Effector memory CD4-positive, alpha-beta T cell (primary cell): ENCODE measurements at regions not wholly inside any gene's neighbourhood (a gene's known extent, or its start where the extent isn't known, plus 50 kb on each side); places are given as distances from the start of the nearest gene placed in this dataset.
A peak's percentile ranks its signal among the peaks of the same experiment; 100 is the strongest.

Source experiments
- DNase-seq, 3 donors: peaks; one replicate each; pipeline ENCODE4 v3.0.0-alpha.2; 2020
- H3K27ac ChIP-seq: 2 replicates; pipeline ENCODE4 v1.7.0; 2013; ENCODE audit warnings: mild to moderate bottlenecking, low read length, moderate library complexity; ENCODE audit not compliant: insufficient read depth, poor library complexity, severe bottlenecking
- H3K27me3 ChIP-seq: replicated peaks from 2 replicates; pipeline ENCODE4 v1.7.0; 2013; ENCODE audit warnings: mild to moderate bottlenecking, low read length; ENCODE audit not compliant: insufficient read depth, control insufficient read depth, poor library complexity, severe bottlenecking
- H3K36me3 ChIP-seq: 2 replicates; pipeline ENCODE4 v1.7.0; 2013; ENCODE audit warnings: mild to moderate bottlenecking, low read length, moderate library complexity; ENCODE audit not compliant: control insufficient read depth, insufficient read depth
- H3K4me1 ChIP-seq: 2 replicates; pipeline ENCODE4 v1.7.0; 2013; ENCODE audit warnings: low read length, mild to moderate bottlenecking; ENCODE audit not compliant: control insufficient read depth, insufficient read depth, poor library complexity, severe bottlenecking
- H3K4me3 ChIP-seq: 2 replicates; pipeline ENCODE4 v1.7.0; 2013; ENCODE audit warnings: low read length, low read depth, mild to moderate bottlenecking; ENCODE audit not compliant: insufficient read depth, poor library complexity, severe bottlenecking
- H3K9me3 ChIP-seq: 2 replicates; pipeline ENCODE4 v1.7.0; 2013; ENCODE audit warnings: mild to moderate bottlenecking, low read length, moderate library complexity; ENCODE audit not compliant: control insufficient read depth

DNA sequence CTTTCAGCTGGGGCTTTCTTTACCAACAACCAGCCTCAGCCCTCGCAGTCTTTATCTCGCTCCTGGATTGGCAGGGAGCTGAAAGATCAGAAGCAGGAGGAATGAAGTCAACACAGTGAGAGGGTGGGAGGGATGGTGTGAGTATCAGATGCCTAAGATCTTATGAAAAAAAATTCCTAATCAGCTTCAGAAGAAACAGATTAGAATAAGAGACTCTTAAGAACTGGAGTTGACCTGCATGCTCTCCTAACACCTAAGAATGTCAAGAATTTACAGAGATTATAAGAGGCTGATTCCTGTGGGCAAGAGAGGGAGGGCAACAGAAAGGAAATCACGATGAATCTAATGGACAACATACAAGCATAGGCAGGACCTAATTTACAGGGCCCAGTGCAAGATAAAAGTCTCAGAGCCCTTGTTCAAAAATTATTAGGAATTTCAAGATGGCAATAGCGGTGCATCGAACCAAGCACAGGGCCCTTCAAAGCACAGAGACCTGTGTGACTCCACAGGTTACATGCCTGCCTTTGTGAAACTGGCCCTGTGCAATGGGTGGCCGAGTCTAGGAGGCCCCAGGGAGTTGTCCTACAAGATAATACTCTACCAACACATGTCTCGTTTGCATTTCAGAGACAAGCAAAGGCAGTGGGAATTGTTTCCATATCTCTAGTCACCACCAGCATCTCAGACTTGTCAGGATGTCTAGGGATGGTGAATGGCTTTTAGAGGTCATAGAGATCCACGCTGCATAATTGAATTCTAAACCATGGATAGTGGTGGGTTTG, 65.3 kb upstream of the PPP2R5A start:
- Histone ChIP-seq H3K9me3 (no peaks in the 10 kb centered on the region), H3K4me1 (no peaks in the 10 kb centered on the region), H3K36me3 (no peaks in the 10 kb centered on the region), H3K27me3 (no peaks in the 10 kb centered on the region), H3K4me3 (no peak overlapping the region), H3K27ac (no peak overlapping the region)
- no peak for DNase-seq

DNA sequence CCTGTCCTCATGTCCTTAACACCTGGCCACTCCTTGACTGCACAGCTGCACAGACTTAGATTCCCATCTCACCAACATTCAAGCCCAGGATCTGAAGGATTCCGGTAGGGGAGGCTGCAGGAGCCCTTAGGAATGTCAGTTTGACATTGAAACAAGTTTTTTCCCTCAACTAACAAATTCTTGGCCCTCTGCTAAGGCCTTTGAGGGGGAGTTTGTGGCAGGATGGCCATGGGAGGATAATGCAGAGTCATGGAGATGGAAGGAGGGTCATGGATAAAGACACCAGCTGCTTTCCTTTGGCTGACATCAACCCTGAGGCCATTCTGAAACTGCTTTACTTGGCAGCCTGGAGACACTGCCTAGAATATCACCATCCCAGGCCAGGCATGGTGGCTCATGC, 63.4 kb upstream of the PPP2R5A start:
- Histone ChIP-seq H3K9me3 (no peaks in the 10 kb centered on the region), H3K27me3 (no peaks in the 10 kb centered on the region), H3K27ac (no peak overlapping the region), H3K36me3 (no peaks in the 10 kb centered on the region), H3K4me3 (no peak overlapping the region), H3K4me1 (peaks cover 6% of the 10 kb centered on the region)
- no peak for DNase-seq

DNA sequence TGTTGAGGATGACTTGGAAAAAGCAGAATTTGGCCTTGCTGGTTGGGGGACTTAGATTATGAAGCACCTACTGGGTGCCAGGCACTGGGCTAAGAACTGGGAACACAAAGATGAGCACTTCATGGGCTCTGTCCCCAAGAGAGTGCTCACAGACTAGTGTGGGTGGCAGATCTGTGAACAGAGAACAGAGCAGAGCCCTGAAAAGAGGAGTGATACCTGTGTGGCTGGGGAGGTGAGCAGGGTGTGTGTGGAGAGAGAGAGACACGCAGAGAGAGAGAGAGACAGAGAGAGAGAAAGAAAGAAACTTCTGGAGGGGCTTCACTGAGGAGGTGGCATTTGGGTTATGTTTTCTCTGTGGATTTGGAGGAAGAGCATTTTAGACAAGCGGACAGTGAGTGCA, 61.1 kb upstream of the PPP2R5A start:
- Histone ChIP-seq H3K27ac (no peak overlapping the region), H3K9me3 (no peaks in the 10 kb centered on the region), H3K4me3 (no peak overlapping the region), H3K36me3 (no peaks in the 10 kb centered on the region), H3K27me3 (no peaks in the 10 kb centered on the region), H3K4me1 (peaks cover 6% of the 10 kb centered on the region)
- no peak for DNase-seq

DNA sequence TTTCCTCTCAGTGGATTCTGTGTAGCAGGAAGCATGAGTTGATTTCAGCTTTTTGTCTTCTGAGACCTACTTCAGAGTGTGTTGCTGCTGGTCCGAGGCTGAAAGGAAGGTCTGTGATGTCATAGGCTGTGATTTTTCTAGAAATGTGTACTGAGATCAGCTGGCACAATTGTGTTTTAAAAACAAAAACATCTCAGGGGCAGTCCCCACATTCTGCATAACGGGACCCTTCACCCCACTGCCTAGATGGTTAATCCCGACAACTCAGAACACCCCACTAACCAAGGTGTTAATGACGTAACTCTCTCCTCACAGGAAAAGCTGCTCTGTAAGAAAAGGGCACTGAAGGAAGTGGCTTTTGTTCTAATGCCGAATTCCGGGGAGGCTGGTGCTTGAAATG, 59.8 kb upstream of the PPP2R5A start:
- Histone ChIP-seq H3K36me3 (no peaks in the 10 kb centered on the region), H3K9me3 (no peaks in the 10 kb centered on the region), H3K4me1 (peaks cover 6% of the 10 kb centered on the region), H3K27me3 (no peaks in the 10 kb centered on the region), H3K4me3 (no peak overlapping the region), H3K27ac (no peak overlapping the region)
- DNase-seq: peak in 2 of 3 donors; percentile 1 to 6

DNA sequence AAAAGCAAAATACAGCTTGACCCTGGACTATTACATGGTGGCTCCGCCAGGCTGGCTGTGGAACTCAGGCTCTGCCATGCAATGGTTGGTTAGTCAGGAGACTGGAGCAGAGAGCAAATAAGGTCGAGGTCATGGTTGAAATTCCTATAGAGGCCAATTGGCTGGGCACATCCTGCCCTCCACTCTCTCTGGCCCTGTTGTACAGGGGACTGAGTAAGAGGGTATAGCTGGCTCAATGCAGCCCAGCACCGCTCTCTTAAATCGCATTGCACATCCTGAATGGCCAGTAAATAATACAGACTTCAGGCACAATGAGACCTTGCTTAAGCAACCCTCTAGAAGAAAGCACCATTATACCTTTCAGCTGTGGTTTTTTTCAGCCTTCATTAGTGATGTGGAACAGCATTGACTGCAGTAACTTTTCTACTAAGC, 59.3 kb upstream of the PPP2R5A start:
- Histone ChIP-seq H3K36me3 (no peaks in the 10 kb centered on the region), H3K27ac (no peak overlapping the region), H3K9me3 (no peaks in the 10 kb centered on the region), H3K4me1 (peaks cover 6% of the 10 kb centered on the region), H3K27me3 (no peaks in the 10 kb centered on the region), H3K4me3 (no peak overlapping the region)
- DNase-seq: no peak

DNA sequence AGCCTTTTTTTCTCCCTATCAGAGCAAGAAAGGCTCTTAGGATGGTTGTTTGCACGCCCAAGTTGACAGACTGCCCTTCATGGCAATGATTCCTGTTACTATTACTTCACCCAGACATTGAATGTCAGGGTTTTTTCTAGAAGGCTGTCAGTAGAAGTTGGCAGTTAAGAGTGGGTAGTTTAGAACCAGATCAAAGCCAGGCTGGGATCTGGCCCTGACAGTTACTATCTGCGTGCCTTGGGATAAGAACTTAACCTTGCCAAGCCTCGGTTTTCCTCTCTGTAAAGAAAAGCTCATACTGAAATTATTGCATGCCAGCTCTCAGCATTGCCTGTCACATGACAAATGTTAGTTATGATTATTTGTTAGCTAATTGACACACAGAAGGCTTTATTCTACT, 58.7 kb upstream of the PPP2R5A start:
- H3K4me3 ChIP-seq: no peak overlapping the region
- DNase-seq: no peak
- no peaks in the 10 kb centered on the region for H3K36me3 ChIP-seq
- H3K27ac ChIP-seq: no peak overlapping the region
- H3K4me1 ChIP-seq: peaks cover 6% of the 10 kb centered on the region
- no peaks in the 10 kb centered on the region for H3K27me3 ChIP-seq
- H3K9me3 ChIP-seq: no peaks in the 10 kb centered on the region

DNA sequence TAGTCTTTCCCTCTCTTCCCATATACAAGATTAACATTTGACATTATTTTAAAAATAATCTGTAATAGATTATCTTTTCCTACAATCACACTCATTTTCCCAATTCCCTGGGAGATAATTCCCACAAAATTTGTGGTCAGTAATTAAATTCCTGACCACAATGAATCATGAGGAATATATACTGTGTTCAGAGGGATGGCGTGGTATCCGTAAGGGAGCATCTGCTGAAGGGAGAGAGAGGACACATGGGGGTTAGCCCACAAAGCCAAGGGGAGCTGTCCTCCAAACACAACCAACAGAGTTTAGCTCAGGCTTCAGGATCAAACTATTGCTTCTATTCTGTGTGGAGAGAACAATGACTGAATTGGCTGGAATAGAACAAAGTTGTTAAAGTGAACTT, 57.1 kb upstream of the PPP2R5A start:
- H3K36me3 ChIP-seq: no peaks in the 10 kb centered on the region

DNA sequence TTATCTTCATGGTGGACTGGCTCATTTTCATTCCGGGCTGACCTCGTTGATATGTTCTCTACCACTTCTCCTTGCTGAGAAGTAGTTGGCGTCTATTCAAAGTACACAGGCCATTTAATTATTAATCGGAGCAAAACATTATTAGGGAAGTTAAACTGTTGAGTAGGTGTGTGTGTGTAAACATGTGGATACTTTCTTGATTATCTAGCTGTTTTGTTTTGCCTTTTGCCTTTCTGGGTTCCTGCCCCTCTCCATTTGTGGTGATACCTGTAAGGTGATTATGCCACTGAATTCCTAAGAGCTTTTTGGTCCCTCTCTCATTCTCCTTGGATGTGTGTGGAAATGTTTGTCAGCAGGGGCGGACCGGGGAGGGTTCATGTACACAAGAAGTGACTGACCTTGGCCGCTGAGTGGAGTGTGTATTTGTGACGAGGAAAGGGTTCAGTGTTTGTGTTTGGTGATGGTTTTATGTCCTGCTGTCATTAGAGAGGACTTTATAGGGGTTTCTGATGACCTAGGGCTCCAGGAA, 56.6 kb upstream of the PPP2R5A start:
- Histone ChIP-seq H3K4me3 (no peak overlapping the region), H3K36me3 (no peaks in the 10 kb centered on the region), H3K4me1 (peaks cover 6% of the 10 kb centered on the region), H3K27ac (no peak overlapping the region), H3K9me3 (no peaks in the 10 kb centered on the region), H3K27me3 (no peaks in the 10 kb centered on the region)
- DNase-seq: no peak

More for the DNA sequence above, 57.1 kb upstream of the PPP2R5A start:
- Histone ChIP-seq H3K27ac (no peak overlapping the region), H3K27me3 (no peaks in the 10 kb centered on the region), H3K4me1 (peaks cover 6% of the 10 kb centered on the region), H3K9me3 (no peaks in the 10 kb centered on the region), H3K4me3 (no peak overlapping the region)
- DNase-seq: no peak

DNA sequence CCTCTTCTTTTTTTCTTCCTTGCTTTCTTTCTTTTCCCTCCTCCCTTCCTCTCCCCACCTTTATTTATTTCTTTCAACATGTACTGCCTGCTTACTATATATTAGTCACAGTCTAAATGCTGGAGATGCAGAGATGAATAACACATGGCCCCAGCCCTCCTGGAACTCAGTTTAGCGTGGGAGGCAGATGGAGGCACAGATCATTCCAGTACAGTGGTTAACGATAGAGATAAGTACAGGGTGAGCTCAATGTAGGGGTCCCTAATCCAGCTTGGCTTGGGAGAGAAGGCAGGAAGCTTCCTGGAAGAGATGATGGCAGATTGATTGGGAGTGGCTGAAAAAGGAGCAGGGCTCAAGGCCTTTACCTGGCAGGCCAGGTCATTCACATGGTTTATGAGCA, 55.6 kb upstream of the PPP2R5A start:
- Histone ChIP-seq H3K27me3 (no peaks in the 10 kb centered on the region), H3K9me3 (no peaks in the 10 kb centered on the region), H3K4me1 (peaks cover 6% of the 10 kb centered on the region), H3K27ac (no peak overlapping the region), H3K4me3 (no peak overlapping the region), H3K36me3 (no peaks in the 10 kb centered on the region)
- DNase-seq: no peak

DNA sequence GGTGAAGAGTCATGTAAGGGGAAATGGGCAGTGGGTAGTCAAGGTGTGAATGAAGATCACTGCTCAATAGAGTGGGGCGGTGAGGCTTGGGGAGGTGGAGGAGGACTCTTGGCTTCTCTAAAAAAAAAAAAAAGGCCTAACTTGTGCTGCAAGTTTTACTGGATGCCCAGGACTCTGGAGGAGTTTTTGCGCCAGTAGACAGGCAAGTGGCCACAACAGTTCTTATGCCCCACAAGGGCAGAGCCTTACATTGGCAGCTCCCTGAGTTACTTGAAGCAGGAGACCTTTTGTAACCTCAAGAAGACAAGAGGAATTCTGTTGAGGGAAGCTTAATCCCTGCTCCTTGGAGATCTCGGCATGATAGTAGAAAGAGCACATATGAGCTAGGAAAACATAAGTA, 54.9 kb upstream of the PPP2R5A start:
- no peaks in the 10 kb centered on the region for H3K36me3 ChIP-seq
- H3K4me3 ChIP-seq: no peak overlapping the region
- peaks cover 6% of the 10 kb centered on the region for H3K4me1 ChIP-seq
- H3K9me3 ChIP-seq: no peaks in the 10 kb centered on the region
- DNase-seq: no peak
- no peaks in the 10 kb centered on the region for H3K27me3 ChIP-seq
- H3K27ac ChIP-seq: no peak overlapping the region
